ENCODE measurements at regions not wholly inside any gene's neighbourhood (a gene's known extent, or its start where the extent isn't known, plus 50 kb on each side); places are given as distances from the start of the nearest gene placed in this dataset.
"Not testable (repeated sequence)": the region's sequence is repeated elsewhere in the genome, so short reads cannot be mapped to it uniquely, and the experiment has no call there.

DNA sequence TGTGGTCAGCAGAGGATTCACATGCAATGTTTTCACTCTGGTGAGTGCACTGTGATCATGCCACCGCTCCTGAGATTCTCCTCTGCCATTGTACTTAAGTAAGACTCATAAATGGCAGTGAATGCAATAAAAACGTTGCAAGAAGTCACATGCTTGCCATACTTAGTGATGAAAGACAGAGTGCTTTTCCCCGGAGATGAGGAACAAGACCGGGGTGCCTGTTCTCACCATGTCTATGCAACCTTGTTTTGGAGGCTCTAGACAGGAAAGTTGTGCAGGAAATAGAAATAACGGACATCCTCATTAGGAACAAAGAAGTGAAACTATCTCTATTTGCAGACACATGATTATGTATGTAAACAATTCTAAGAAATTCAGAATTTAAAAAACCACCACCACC, 84.7 kb upstream of the IRX2 start:
- in situ Hi-C loops (cut with HindIII; ENCODE audit: low pct_unique_long_range_greater_than_20kb, low sequenced_read_pairs) = no loop called here
- no peak for DNase-seq (ENCODE audit: low read depth in 1 of 2, low spot score in 1 of 2)
- no peak for TF ChIP-seq JUND (IDR thresholded peaks at IDR 0.05; ENCODE audit: low read depth)

- no peak for TF ChIP-seq JUND (IDR thresholded peaks at IDR 0.05; ENCODE audit: low read depth)
- in situ Hi-C loops (cut with HindIII; ENCODE audit: low pct_unique_long_range_greater_than_20kb, low sequenced_read_pairs) = no loop called here
- DNase-seq (ENCODE audit: low read depth in 1 of 2, low spot score in 1 of 2) = no peak
Observed at GRCh38 chr5:2833556-2833955, 82.1 kb upstream of the IRX2 start.

DNA sequence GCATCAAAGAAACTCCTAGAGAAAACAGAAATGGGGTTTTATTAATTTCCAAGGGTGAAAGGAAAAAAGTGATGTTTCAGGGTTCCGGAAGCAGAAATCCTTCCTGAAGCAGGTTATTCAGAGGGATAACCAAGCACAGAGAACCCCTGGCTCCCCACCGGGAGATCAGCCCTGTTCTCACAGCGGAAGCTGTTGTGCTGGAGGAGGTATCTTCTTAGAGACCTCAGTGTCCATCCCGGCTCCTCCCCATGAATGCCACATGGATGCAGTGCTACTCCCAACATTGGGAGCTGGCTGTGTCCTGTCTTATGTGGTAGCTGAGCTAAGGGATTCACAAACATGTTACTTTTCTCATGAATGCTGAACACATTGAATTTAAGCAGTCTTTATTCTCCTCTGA, 80.9 kb upstream of the IRX2 start:
- in situ Hi-C loops (cut with HindIII; ENCODE audit: low pct_unique_long_range_greater_than_20kb, low sequenced_read_pairs) = no loop called here
- DNase-seq (ENCODE audit: low read depth in 1 of 2, low spot score in 1 of 2) = no peak
- no peak for TF ChIP-seq JUND (IDR thresholded peaks at IDR 0.05; ENCODE audit: low read depth)

GRCh38 chr5:2829239-2829638, 77.8 kb upstream of the IRX2 start:
- in situ Hi-C loops (cut with HindIII; ENCODE audit: low pct_unique_long_range_greater_than_20kb, low sequenced_read_pairs) = no loop called here
- DNase-seq (ENCODE audit: low read depth in 1 of 2, low spot score in 1 of 2) = no peak
- no peak for TF ChIP-seq JUND (IDR thresholded peaks at IDR 0.05; ENCODE audit: low read depth)

DNA sequence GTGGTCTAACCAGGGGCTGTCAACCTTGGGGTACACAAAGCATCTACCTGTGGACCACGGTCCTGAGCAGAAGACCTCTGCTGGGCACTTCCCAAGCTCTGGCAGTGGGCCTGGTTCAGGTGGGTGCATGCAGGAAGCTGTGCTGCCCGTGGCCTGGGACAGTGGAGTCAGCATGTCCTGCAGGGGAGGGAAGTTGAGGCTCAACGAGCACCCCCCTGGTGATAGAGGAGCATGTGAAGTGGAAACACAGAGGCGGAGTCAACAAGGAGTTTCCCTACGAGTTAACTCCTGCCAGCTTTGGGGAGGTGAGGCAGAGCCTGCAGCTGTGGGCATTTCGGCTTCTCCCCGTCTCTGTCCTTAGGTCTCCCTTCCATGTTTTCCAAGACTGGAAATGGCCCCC, 67.5 kb upstream of the IRX2 start:
- in situ Hi-C loops (cut with HindIII; ENCODE audit: low pct_unique_long_range_greater_than_20kb, low sequenced_read_pairs) = no loop called here
- DNase-seq (ENCODE audit: low read depth in 1 of 2, low spot score in 1 of 2) = no peak
- no peak for TF ChIP-seq JUND (IDR thresholded peaks at IDR 0.05; ENCODE audit: low read depth)

DNA sequence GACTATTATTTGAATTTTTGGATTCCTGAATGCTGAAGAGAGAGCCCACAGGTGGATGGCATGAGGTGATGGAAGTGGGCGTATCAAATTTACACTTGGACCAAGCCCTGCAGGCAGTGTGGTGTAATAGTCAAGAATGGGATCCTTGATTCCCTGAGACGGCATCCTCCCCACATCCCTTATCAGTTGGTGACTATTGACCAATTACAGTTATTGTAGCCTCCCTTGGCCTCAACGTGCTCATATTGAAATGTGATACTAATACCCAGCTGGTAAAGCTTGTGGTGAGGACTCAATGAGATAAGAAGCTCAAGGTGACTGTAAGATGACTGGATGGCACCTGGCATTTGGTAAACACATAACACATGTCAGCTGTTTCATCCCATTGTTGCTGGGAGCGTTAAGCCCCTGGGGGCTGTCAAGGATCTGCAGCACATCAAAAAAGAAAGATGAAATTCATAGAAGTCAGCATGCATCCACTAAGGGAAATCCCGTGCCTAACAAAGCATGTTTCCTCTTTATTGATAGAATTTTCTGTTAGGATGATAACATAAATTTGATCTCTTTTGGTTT, 65.6 kb upstream of the IRX2 start:
- no peak for DNase-seq (ENCODE audit: low read depth in 1 of 2, low spot score in 1 of 2)
- TF ChIP-seq JUND (IDR thresholded peaks at IDR 0.05; ENCODE audit: low read depth) = no peak
- in situ Hi-C loops (cut with HindIII; ENCODE audit: low pct_unique_long_range_greater_than_20kb, low sequenced_read_pairs) = no loop called here

DNA sequence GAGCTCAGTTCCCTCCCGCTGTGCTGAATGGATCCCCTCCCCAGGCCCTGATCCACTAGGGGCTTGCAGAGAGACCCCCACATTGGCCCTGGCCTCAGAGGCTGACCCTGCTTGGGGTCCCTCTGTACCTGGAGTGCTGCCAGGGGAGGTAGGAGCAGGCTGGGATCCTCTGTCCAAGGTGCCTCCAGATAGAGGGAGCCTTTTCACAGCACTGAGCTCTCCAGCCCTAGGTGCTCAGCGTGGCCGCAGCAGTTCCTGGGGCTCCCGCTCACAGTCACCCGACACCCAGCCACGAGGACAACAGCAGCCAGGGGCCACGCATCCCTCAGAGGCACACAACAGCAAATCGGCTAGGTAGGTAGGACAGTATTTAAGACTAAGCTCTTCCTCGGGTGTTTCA, 62.2 kb upstream of the IRX2 start:
- no peak for TF ChIP-seq JUND (IDR thresholded peaks at IDR 0.05; ENCODE audit: low read depth)
- no peak for DNase-seq (ENCODE audit: low read depth in 1 of 2, low spot score in 1 of 2)
- in situ Hi-C loops (cut with HindIII; ENCODE audit: low pct_unique_long_range_greater_than_20kb, low sequenced_read_pairs) = no loop called here

- TF ChIP-seq JUND (IDR thresholded peaks at IDR 0.05; ENCODE audit: low read depth) = no peak
- in situ Hi-C loops (cut with HindIII; ENCODE audit: low pct_unique_long_range_greater_than_20kb, low sequenced_read_pairs) = no loop called here
- peak in 1 of 2 experiments; percentile 31 for DNase-seq (ENCODE audit: low read depth in 1 of 2, low spot score in 1 of 2)
Observed at GRCh38 chr5:2810644-2811043, 59.2 kb upstream of the IRX2 start.

DNA sequence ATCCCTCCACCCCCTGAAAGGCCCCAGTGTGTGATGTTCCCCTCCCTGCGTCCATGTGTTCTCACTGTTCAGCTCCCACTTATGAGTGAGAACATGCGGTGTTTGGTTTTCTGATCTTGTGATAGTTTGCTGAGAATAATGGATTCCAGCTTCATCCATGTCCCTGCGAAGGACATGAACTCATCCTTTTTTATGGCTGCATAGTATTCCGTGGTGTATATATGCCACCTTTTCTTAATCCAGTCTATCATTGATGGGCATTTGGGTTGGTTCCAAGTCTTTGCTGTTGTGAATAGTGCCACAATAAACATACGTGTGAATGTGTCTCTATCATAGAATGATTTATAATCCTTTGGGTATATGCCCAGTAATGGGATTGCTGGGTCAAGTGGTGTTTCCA, 55.8 kb upstream of the IRX2 start:
- DNase-seq (ENCODE audit: low read depth in 1 of 2, low spot score in 1 of 2); in situ Hi-C loops (cut with HindIII; ENCODE audit: low pct_unique_long_range_greater_than_20kb, low sequenced_read_pairs): not testable (repeated sequence)

- DNase-seq (ENCODE audit: low read depth in 1 of 2, low spot score in 1 of 2) = peak in 1 of 2 experiments; percentile 71
- TF ChIP-seq JUND (IDR thresholded peaks at IDR 0.05; ENCODE audit: low read depth) = no peak
- in situ Hi-C loops (cut with HindIII; ENCODE audit: low pct_unique_long_range_greater_than_20kb, low sequenced_read_pairs) = no loop called here
Observed at GRCh38 chr5:2806176-2806575, 54.7 kb upstream of the IRX2 start.

DNA sequence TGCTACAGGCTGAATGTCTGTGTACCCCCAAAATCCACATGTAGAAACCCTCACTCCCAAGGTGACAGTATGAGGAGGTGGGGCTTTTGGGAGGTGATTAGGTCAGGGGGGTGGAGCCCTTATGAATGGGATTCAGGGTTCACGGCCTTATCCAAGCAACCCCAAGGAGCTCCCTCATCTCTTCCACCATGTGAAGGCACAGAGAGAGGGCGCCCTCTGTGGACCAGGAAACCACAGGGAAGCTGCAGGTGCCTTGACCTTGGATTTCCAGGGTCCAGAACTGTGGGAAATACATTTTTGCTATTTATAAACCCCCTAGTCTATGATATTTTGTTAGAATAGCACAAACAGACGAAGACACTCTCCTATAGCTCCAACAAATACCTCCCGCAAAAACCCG, 53.6 kb upstream of the IRX2 start:
- DNase-seq (ENCODE audit: low read depth in 1 of 2, low spot score in 1 of 2) = peak in 1 of 2 experiments; percentile 52
- no peak for TF ChIP-seq JUND (IDR thresholded peaks at IDR 0.05; ENCODE audit: low read depth)
- in situ Hi-C loops (cut with HindIII; ENCODE audit: low pct_unique_long_range_greater_than_20kb, low sequenced_read_pairs) = no loop called here

- in situ Hi-C loops (cut with HindIII; ENCODE audit: low pct_unique_long_range_greater_than_20kb, low sequenced_read_pairs) = no loop called here
Observed at GRCh38 chr5:2803751-2804150, 52.3 kb upstream of the IRX2 start.

GRCh38 chr5:2802693-2803365, 51.4 kb upstream of the IRX2 start:
- TF ChIP-seq JUND (IDR thresholded peaks at IDR 0.05; ENCODE audit: low read depth) = peak; percentile 58; the same call in 1 of the 2 replicates
- in situ Hi-C loops (cut with HindIII; ENCODE audit: low pct_unique_long_range_greater_than_20kb, low sequenced_read_pairs) = no loop called here
- peak; percentile 26 to 84 for DNase-seq (ENCODE audit: low read depth in 1 of 2, low spot score in 1 of 2)

More at GRCh38 chr5:2803751-2804150, 52.3 kb upstream of the IRX2 start:
- TF ChIP-seq JUND (IDR thresholded peaks at IDR 0.05; ENCODE audit: low read depth) = no peak
- DNase-seq (ENCODE audit: low read depth in 1 of 2, low spot score in 1 of 2) = no peak

All from T47D (cell line).